Natural killer cell (primary cell): ENCODE measurements at regions not wholly inside any gene's neighbourhood (a gene's known extent, or its start where the extent isn't known, plus 50 kb on each side); places are given as distances from the start of the nearest gene placed in this dataset.
"Not testable (repeated sequence)": the region's sequence is repeated elsewhere in the genome, so short reads cannot be mapped to it uniquely, and the experiment has no call there.

Experiments used
- ATAC-seq, 3 donors: fragments of 150-1000 bp in 2 of 3; fragments of 200-7000 bp in 1 of 3; cut with Tn5 transposase; 1 replicate in 1 of 3; 2 replicates in 2 of 3; pipeline ENCODE4 v1.10.0; 2021; ENCODE audit warnings: mild to moderate bottlenecking in 2 of 3, moderate library complexity in 2 of 3
- DNase-seq, 2 donors: peaks; one replicate each; pipeline versions ENCODE4 v3.0.0 to v3.0.0-alpha.2; 2013 to 2021; ENCODE audit warnings: mixed read lengths in 1 of 2
- H3K27ac ChIP-seq: one replicate; pipeline ENCODE4 v1.5.1; 2013; ENCODE audit warnings: mild to moderate bottlenecking, low read length
- H3K27me3 ChIP-seq: one replicate; pipeline ENCODE4 v1.6.1; 2013; ENCODE audit warnings: low read length; ENCODE audit not compliant: control insufficient read depth, insufficient read depth
- H3K36me3 ChIP-seq: one replicate; pipeline ENCODE4 v1.6.1; 2013; ENCODE audit warnings: low read length; ENCODE audit not compliant: control insufficient read depth, insufficient read depth
- H3K4me1 ChIP-seq: one replicate; pipeline ENCODE4 v1.6.1; 2013; ENCODE audit warnings: low read length; ENCODE audit not compliant: control insufficient read depth, insufficient read depth
- H3K4me3 ChIP-seq: one replicate; pipeline ENCODE4 v1.5.1; 2013; ENCODE audit warnings: low read length
- H3K9me3 ChIP-seq: one replicate; pipeline ENCODE4 v1.6.1; 2013; ENCODE audit warnings: low read length; ENCODE audit not compliant: control insufficient read depth, insufficient read depth
- H3K27ac Mint-ChIP-seq, 2 donors: one replicate each; pipeline ENCODE4 v1.8.0; 2022; ENCODE audit warnings: mild to moderate bottlenecking in 2 of 2, mixed read lengths in 2 of 2, moderate library complexity in 1 of 2
- H3K27me3 Mint-ChIP-seq, 2 donors: one replicate each; pipeline ENCODE4 v1.8.0; 2022; ENCODE audit warnings: low read depth in 2 of 2, mixed read lengths in 2 of 2
- H3K36me3 Mint-ChIP-seq: one replicate; pipeline ENCODE4 v1.8.0; 2022; ENCODE audit warnings: mixed read lengths
- H3K4me1 Mint-ChIP-seq, 2 donors: one replicate each; pipeline ENCODE4 v1.8.0; 2022; ENCODE audit warnings: mixed read lengths in 2 of 2
- H3K4me3 Mint-ChIP-seq: one replicate; pipeline ENCODE4 v1.8.0; 2022; ENCODE audit warnings: mild to moderate bottlenecking, moderate library complexity, mixed read lengths
- H3K9me3 Mint-ChIP-seq, 2 donors: one replicate each; pipeline ENCODE4 v1.8.0; 2022; ENCODE audit warnings: mixed read lengths in 2 of 2
- WGBS: methylation state at CpG from one replicate; pipeline ENCODE4 v1.1.7; 2013; ENCODE audit warnings: missing lambda C conversion rate; ENCODE audit not compliant: insufficient coverage; 5-methylcytosine and 5-hydroxymethylcytosine counted together
- intact Hi-C: fragments of 100-400 bp; cut with micrococcal nuclease; formaldehyde crosslinking; loops from one replicate; pipeline ENCODE4 v1.14.2; 2022
- TF ChIP-seq, protein P1 (sequence below): fragments of 200-600 bp; IDR thresholded peaks from one replicate; pipeline ENCODE4 v1.8.0; 2022; ENCODE audit warnings: antibody characterized with exemption

DNA sequence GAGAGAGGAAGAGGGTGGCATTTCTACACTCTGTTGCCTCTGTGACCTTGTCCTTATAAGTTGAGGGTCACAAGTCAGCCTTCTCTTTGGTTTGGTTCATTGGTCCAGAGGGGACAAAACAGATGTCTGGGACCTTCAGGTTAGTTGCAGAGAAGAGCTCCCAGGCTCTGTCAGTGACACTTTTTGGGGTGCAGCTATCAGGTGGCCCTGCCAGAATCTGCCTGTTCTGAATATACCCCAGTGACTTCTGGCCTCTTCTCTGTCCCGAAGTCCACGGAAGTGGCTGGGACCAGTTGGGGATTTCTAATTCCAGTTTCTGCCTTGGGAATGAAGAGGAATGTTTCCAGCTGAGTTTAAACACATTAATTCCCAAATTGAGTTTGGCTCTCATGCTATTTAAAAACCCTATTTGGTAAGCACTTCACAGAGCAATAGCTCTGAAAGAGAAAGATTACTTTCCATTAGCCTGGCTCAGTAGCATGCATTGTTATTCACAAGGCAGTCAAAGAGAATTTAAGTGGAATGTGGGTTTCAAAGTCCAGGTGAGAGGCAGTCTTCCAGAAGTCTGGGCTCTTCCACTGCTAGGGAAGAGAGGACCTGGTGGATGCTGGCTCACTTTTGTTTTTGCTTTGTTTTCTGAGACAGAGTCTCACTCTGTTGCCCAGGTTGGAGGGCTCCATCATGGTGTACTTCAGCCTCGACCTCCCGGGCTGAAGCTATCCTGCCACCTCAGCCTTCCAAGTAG is 237.8 kb upstream of the GALNT17 start:
- H3K9me3 Mint-ChIP-seq: no peaks in the 10 kb centered on the region
- intact Hi-C loops: no loop called here
- no peaks in the 10 kb centered on the region for H3K4me1 Mint-ChIP-seq
- TF ChIP-seq, protein P1, sequence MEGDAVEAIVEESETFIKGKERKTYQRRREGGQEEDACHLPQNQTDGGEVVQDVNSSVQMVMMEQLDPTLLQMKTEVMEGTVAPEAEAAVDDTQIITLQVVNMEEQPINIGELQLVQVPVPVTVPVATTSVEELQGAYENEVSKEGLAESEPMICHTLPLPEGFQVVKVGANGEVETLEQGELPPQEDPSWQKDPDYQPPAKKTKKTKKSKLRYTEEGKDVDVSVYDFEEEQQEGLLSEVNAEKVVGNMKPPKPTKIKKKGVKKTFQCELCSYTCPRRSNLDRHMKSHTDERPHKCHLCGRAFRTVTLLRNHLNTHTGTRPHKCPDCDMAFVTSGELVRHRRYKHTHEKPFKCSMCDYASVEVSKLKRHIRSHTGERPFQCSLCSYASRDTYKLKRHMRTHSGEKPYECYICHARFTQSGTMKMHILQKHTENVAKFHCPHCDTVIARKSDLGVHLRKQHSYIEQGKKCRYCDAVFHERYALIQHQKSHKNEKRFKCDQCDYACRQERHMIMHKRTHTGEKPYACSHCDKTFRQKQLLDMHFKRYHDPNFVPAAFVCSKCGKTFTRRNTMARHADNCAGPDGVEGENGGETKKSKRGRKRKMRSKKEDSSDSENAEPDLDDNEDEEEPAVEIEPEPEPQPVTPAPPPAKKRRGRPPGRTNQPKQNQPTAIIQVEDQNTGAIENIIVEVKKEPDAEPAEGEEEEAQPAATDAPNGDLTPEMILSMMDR: no peak
- no peaks in the 10 kb centered on the region for H3K4me1 ChIP-seq
- DNase-seq (no peak), ATAC-seq (no peak)
- WGBS: 82% methylated on average over 4 of the region's 4 CpGs
- H3K36me3 Mint-ChIP-seq: no peaks in the 10 kb centered on the region
- H3K27me3 Mint-ChIP-seq: no peaks in the 10 kb centered on the region
- H3K27me3 ChIP-seq: no peaks in the 10 kb centered on the region
- H3K4me3 Mint-ChIP-seq: no peak overlapping the region
- no peaks in the 10 kb centered on the region for H3K36me3 ChIP-seq
- H3K9me3 ChIP-seq: no peaks in the 10 kb centered on the region
- no peak overlapping the region for H3K27ac ChIP-seq
- no peak overlapping the region for H3K27ac Mint-ChIP-seq
- H3K4me3 ChIP-seq: no peak overlapping the region

- Histone ChIP-seq H3K4me3 (no peak overlapping the region), H3K4me1 (no peaks in the 10 kb centered on the region), H3K27me3 (no peaks in the 10 kb centered on the region), H3K9me3 (no peaks in the 10 kb centered on the region), H3K27ac (no peak overlapping the region), H3K36me3 (no peaks in the 10 kb centered on the region)
- H3K4me3 Mint-ChIP-seq: no peak overlapping the region
- no peaks in the 10 kb centered on the region for H3K4me1 Mint-ChIP-seq
- TF ChIP-seq, protein P1: no peak
- intact Hi-C loops: no loop called here
- DNase-seq (no peak), ATAC-seq (no peak)
- H3K27ac Mint-ChIP-seq: no peak overlapping the region
- H3K36me3 Mint-ChIP-seq: no peaks in the 10 kb centered on the region
- WGBS: 87% methylated on average over 6 of the region's 6 CpGs
- H3K9me3 Mint-ChIP-seq: no peaks in the 10 kb centered on the region
- H3K27me3 Mint-ChIP-seq: no peaks in the 10 kb centered on the region
Measured at GRCh38 chr7:70894799-70895198, 237.1 kb upstream of the GALNT17 start.

DNA sequence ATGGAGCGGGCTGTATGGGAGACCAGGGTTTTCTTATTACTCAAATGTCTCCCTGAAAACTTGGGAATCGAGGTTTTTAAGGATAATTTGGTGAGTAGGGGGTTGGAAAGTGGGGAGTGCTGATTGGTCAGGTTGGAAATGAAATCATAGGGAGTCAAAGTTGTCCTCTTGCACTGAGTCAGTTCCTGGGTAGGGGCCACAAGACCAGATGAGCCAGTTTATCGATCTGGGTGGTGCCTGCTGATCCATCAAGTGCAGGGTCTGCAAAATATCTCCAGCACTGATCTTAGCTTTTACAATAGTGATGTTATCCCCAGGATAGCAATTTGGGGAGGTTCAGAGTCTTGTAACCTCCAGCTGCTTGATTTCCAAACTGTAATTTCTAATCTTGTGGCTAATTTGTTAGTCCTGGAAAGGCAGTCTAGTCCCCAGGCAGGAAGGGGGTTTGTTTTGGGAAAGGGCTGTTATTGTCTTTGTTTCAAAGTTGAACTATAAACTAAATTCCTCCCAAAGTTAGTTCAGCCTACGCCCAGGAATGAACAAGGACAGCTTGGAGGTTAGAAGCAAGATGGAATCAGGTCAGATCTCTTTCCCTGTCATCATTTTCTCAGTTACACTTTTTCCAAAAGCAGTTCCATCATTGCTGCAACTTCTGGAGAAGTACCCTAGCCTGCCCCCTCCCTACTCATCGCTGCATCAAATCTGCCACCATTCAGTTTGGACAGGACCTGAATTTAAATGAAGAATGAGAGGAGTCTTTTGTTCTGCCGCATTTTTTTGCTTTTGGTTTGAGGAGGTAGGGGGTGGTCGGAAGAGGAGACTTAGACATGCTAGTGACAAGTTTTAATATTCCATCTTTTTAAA is 236.4 kb upstream of the GALNT17 start:
- H3K4me3 Mint-ChIP-seq, H3K36me3 Mint-ChIP-seq, DNase-seq, H3K27me3 ChIP-seq, H3K27ac Mint-ChIP-seq, H3K9me3 ChIP-seq, H3K27me3 Mint-ChIP-seq, H3K27ac ChIP-seq, ATAC-seq, H3K9me3 Mint-ChIP-seq, H3K4me1 ChIP-seq, H3K4me3 ChIP-seq, intact Hi-C loops, H3K4me1 Mint-ChIP-seq, H3K36me3 ChIP-seq: not testable (repeated sequence)
- 75% methylated on average over 5 of the region's 7 CpGs for WGBS
